ENCODE measurements at regions not wholly inside any gene's neighbourhood (a gene's known extent, or its start where the extent isn't known, plus 50 kb on each side); places are given as distances from the start of the nearest gene placed in this dataset.

GRCh38 chr2:22826703-22827102 is 558.3 kb upstream of the KLHL29 start:
- no peak for DNase-seq (ENCODE audit: low spot score)

- DNase-seq (ENCODE audit: low spot score): no peak
Observed at GRCh38 chr2:22829791-22830190, 555.2 kb upstream of the KLHL29 start.

- no peak for DNase-seq (ENCODE audit: low spot score)
Observed at GRCh38 chr2:22832196-22832595, 552.8 kb upstream of the KLHL29 start.

GRCh38 chr2:22838461-22838860 is 546.5 kb upstream of the KLHL29 start:
- DNase-seq (ENCODE audit: low spot score): no peak

GRCh38 chr2:22842205-22842869 is 542.6 kb upstream of the KLHL29 start:
- DNase-seq (ENCODE audit: low spot score): no peak

GRCh38 chr2:22843919-22844537 is 541.0 kb upstream of the KLHL29 start:
- DNase-seq (ENCODE audit: low spot score): no peak

- DNase-seq (ENCODE audit: low spot score): no peak
Observed at GRCh38 chr2:22850310-22850709, 534.7 kb upstream of the KLHL29 start.

GRCh38 chr2:22854588-22854987 is 530.4 kb upstream of the KLHL29 start:
- DNase-seq (ENCODE audit: low spot score): peak; percentile 84

GRCh38 chr2:22855081-22855480 is 529.9 kb upstream of the KLHL29 start:
- peak; percentile 97 for DNase-seq (ENCODE audit: low spot score)

- DNase-seq (ENCODE audit: low spot score): no peak
Observed at GRCh38 chr2:22855761-22856184, 529.2 kb upstream of the KLHL29 start.

- no peak for DNase-seq (ENCODE audit: low spot score)
Observed at GRCh38 chr2:22867973-22868372, 517.0 kb upstream of the KLHL29 start.

GRCh38 chr2:22878121-22878520 is 506.9 kb upstream of the KLHL29 start:
- no peak for DNase-seq (ENCODE audit: low spot score)

GRCh38 chr2:22879009-22879863 is 505.7 kb upstream of the KLHL29 start:
- no peak for DNase-seq (ENCODE audit: low spot score)

GRCh38 chr2:22880161-22880560 is 504.8 kb upstream of the KLHL29 start:
- no peak for DNase-seq (ENCODE audit: low spot score)

- DNase-seq (ENCODE audit: low spot score): no peak
Observed at GRCh38 chr2:22882011-22882410, 503.0 kb upstream of the KLHL29 start.

GRCh38 chr2:22882643-22883042 is 502.3 kb upstream of the KLHL29 start:
- DNase-seq (ENCODE audit: low spot score): no peak

GRCh38 chr2:22883054-22883453 is 501.9 kb upstream of the KLHL29 start:
- DNase-seq (ENCODE audit: low spot score): no peak

- DNase-seq (ENCODE audit: low spot score): no peak
Observed at GRCh38 chr2:22885245-22885644, 499.7 kb upstream of the KLHL29 start.

- no peak for DNase-seq (ENCODE audit: low spot score)
Observed at GRCh38 chr2:22887426-22887825, 497.6 kb upstream of the KLHL29 start.

- no peak for DNase-seq (ENCODE audit: low spot score)
Observed at GRCh38 chr2:22887845-22888244, 497.1 kb upstream of the KLHL29 start.

- no peak for DNase-seq (ENCODE audit: low spot score)
Observed at GRCh38 chr2:22890132-22890531, 494.8 kb upstream of the KLHL29 start.

GRCh38 chr2:22893761-22894517 is 491.0 kb upstream of the KLHL29 start:
- DNase-seq (ENCODE audit: low spot score): no peak
